ENCODE measurements at regions not wholly inside any gene's neighbourhood (a gene's known extent, or its start where the extent isn't known, plus 50 kb on each side); places are given as distances from the start of the nearest gene placed in this dataset.

- intact Hi-C loops (cut with DNase I) = no loop called here
- no peak for ATAC-seq
- Histone ChIP-seq H3K27ac (no peak overlapping the region), H3K4me1 (no peaks in the 10 kb centered on the region), H3K4me3 (no peak overlapping the region), H3K36me3 (no peaks in the 10 kb centered on the region), H3K27me3 (no peaks in the 10 kb centered on the region), H3K9me3 (no peaks in the 10 kb centered on the region)
- DNase-seq = no peak
- 95 to 97% methylated on average over 3 of the region's 3 CpGs for WGBS, 2 donors
- no peak for TF ChIP-seq CTCF (IDR thresholded peaks at IDR 0.05)
Observed at GRCh38 chr5:86671536-86671935, 53.8 kb downstream of the COX7C start.

- H3K36me3 ChIP-seq = no peaks in the 10 kb centered on the region
- no peaks in the 10 kb centered on the region for H3K9me3 ChIP-seq
- intact Hi-C loops (cut with DNase I) = no loop called here
- DNase-seq (no peak), ATAC-seq (no peak)
- WGBS, 2 donors = 83 to 89% methylated on average over 4 of the region's 4 CpGs
- no peaks in the 10 kb centered on the region for H3K27me3 ChIP-seq
- TF ChIP-seq CTCF (IDR thresholded peaks at IDR 0.05) = no peak
- H3K4me3 ChIP-seq = no peak overlapping the region
- no peak overlapping the region for H3K27ac ChIP-seq
- no peaks in the 10 kb centered on the region for H3K4me1 ChIP-seq
Observed at GRCh38 chr5:86674069-86674468, 56.3 kb downstream of the COX7C start.

GRCh38 chr5:86675311-86675710 is 57.6 kb downstream of the COX7C start:
- no peak overlapping the region for H3K4me3 ChIP-seq
- H3K4me1 ChIP-seq = no peaks in the 10 kb centered on the region
- H3K36me3 ChIP-seq = no peaks in the 10 kb centered on the region
- no peak overlapping the region for H3K27ac ChIP-seq
- TF ChIP-seq CTCF (IDR thresholded peaks at IDR 0.05) = no peak
- H3K27me3 ChIP-seq = no peaks in the 10 kb centered on the region
- no peaks in the 10 kb centered on the region for H3K9me3 ChIP-seq
- DNase-seq (no peak), ATAC-seq (no peak)
- WGBS, 2 donors = 81% methylated on average over 4 of the region's 4 CpGs
- intact Hi-C loops (cut with DNase I) = no loop called here

GRCh38 chr5:86679529-86679928 is 61.8 kb downstream of the COX7C start:
- 0% methylated on average over 1 of the region's 1 CpG for WGBS, 2 donors
- DNase-seq = peak in 1 of 2 donors; percentile 49
- Histone ChIP-seq H3K4me3 (no peak overlapping the region), H3K27ac (peak overlapping the region in 5 of 10 donors; percentile 53 to 78 (median 66)), H3K9me3 (no peaks in the 10 kb centered on the region), H3K27me3 (no peaks in the 10 kb centered on the region), H3K36me3 (no peaks in the 10 kb centered on the region), H3K4me1 (no peaks in the 10 kb centered on the region)
- peak; percentile 13 to 66 (median 56) for TF ChIP-seq CTCF (IDR thresholded peaks at IDR 0.05)
- intact Hi-C loops (cut with DNase I) = no loop called here
- ATAC-seq = peak in 7 of 8 donors; percentile 89 to 96 (median 91)

Measured in heart right ventricle (tissue), 16 donors.